ENCODE measurements at regions not wholly inside any gene's neighbourhood (a gene's known extent, or its start where the extent isn't known, plus 50 kb on each side); places are given as distances from the start of the nearest gene placed in this dataset.

- ChIA-PET CTCF (no interaction called here), POLR2A (ENCODE audit: unreplicated experiment) (no interaction called here)
- Histone ChIP-seq H2BK120ac (ENCODE audit: low read depth, low read length) (no peak overlapping the region), H4K91ac (ENCODE audit: insufficient read depth, low read depth, low read length) (no peak overlapping the region), H3K4me3 (ENCODE audit: insufficient read depth, low read depth, low read length) (no peak overlapping the region), H2BK5ac (ENCODE audit: low read depth, low read length, poor library complexity, severe bottlenecking) (no peak overlapping the region), H2BK15ac (ENCODE audit: low read depth, low read length) (no peak overlapping the region), H4K8ac (ENCODE audit: low read depth in 2 of 2, low read length in 2 of 2) (no peak overlapping the region), H3K9me3 (ENCODE audit: control insufficient read depth, insufficient read depth, low read length) (peaks cover 5% of the 10 kb centered on the region; the same call in 1 of the 2 replicates), H3K4ac (ENCODE audit: low read depth, low read length) (no peak overlapping the region), H4K5ac (ENCODE audit: low read depth, low read length) (no peak overlapping the region), H3K9ac (ENCODE audit: low read depth, low read length) (no peak overlapping the region), H2AFZ (replicated peaks; ENCODE audit: low read length, poor library complexity) (no peak overlapping the region), H3K18ac (ENCODE audit: low read depth, low read length) (no peak overlapping the region), H3K36me3 (ENCODE audit: control insufficient read depth, insufficient read depth, low read length) (no peaks in the 10 kb centered on the region), H2BK20ac (ENCODE audit: low read depth, low read length) (no peak overlapping the region), H3K27ac (ENCODE audit: insufficient read depth, low read length) (no peak overlapping the region), H3K23ac (ENCODE audit: low read depth, low read length) (no peak overlapping the region), H3K4me2 (ENCODE audit: low read depth, low read length) (no peak overlapping the region), H2AK5ac (ENCODE audit: low read depth, low read length) (no peak overlapping the region), H3K56ac (ENCODE audit: extremely low read depth, insufficient read depth, low read length) (no peak overlapping the region), H3K14ac (replicated peaks; ENCODE audit: low read depth, low read length) (no peak overlapping the region), H3K79me1 (ENCODE audit: low read depth in 1 of 2, low read length in 2 of 2) (no peaks in the 10 kb centered on the region), H2AK9ac (replicated peaks; ENCODE audit: low read depth, low read length, poor library complexity) (no peak overlapping the region), H3K9me1 (ENCODE audit: insufficient read depth, low read length) (no peaks in the 10 kb centered on the region), H3K27me3 (ENCODE audit: control insufficient read depth, insufficient read depth, low read length) (no peaks in the 10 kb centered on the region), H3K4me1 (ENCODE audit: control insufficient read depth, insufficient read depth, low read length) (no peaks in the 10 kb centered on the region), H4K20me1 (ENCODE audit: insufficient read depth, low read length) (no peaks in the 10 kb centered on the region)
- no peak for TF ChIP-seq MXI1 (IDR thresholded peaks at IDR 0.05; ENCODE audit: borderline replicate concordance, low read depth, low read length)
- TF ChIP-seq SMC3 (IDR thresholded peaks at IDR 0.05; ENCODE audit: low read depth, low read length), result no peak
- TF ChIP-seq POLR2A (IDR thresholded peaks at IDR 0.05; ENCODE audit: low read depth, low read length), result no peak
- no peak for TF ChIP-seq MAZ (IDR thresholded peaks at IDR 0.05; ENCODE audit: borderline replicate concordance, low read depth, low read length)
- no peak for TF ChIP-seq CEBPB (IDR thresholded peaks at IDR 0.05; ENCODE audit: low read depth, low read length)
- no peak for TF ChIP-seq MAFK (IDR thresholded peaks at IDR 0.05; ENCODE audit: low read depth, low read length)
- no peak for TF ChIP-seq ELK1 (IDR thresholded peaks at IDR 0.05; ENCODE audit: borderline replicate concordance, low read depth, low read length)
- TF ChIP-seq BHLHE40 (IDR thresholded peaks at IDR 0.05; ENCODE audit: low read depth, low read length), result no peak
- no peak for TF ChIP-seq CHD1 (IDR thresholded peaks at IDR 0.05; ENCODE audit: low read depth, low read length)
- no peak for TF ChIP-seq CTCF (conservative IDR thresholded peaks at IDR 0.05; ENCODE audit: low read depth, low read length)
- TF ChIP-seq RCOR1 (IDR thresholded peaks at IDR 0.05; ENCODE audit: insufficient replicate concordance, low read length), result no peak
- no peak for TF ChIP-seq USF2 (IDR thresholded peaks at IDR 0.05; ENCODE audit: low read depth, low read length)
- intact Hi-C loops (cut with micrococcal nuclease), result no loop called here
- no peak for DNase-seq
- dilution Hi-C loops (cut with HindIII; ENCODE audit: low sequenced_read_pairs, unreplicated experiment), result no loop called here
- no peak for ATAC-seq (ENCODE audit: low read depth)
- WGBS, 2 experiments (ENCODE audit: extremely low coverage in 2 of 2, insufficient read length in 1 of 2), result 0% methylated on average over 1 of the region's 3 CpGs; no CpG with 5 or more reads in 1 of the 2 experiments
- in situ Hi-C loops (cut with MboI; ENCODE audit: low sequenced_read_pairs), result no loop called here
- no TSS peak for BruUV-seq (replicated peaks)
Observed at GRCh38 chr11:82326853-82327252, 406.8 kb downstream of the FAM181B start.
